HG03103 (cell line): ENCODE measurements at regions not wholly inside any gene's neighbourhood (a gene's known extent, or its start where the extent isn't known, plus 50 kb on each side); places are given as distances from the start of the nearest gene placed in this dataset.
"Not testable (repeated sequence)": the region's sequence is repeated elsewhere in the genome, so short reads cannot be mapped to it uniquely, and the experiment has no call there.

Experiments
- ATAC-seq: cut with Tn5 transposase; IDR thresholded peaks from one replicate; pipeline ENCODE4 v1.9.1; 2021; ENCODE audit warnings: low read depth; ENCODE audit not compliant: unreplicated experiment

DNA sequence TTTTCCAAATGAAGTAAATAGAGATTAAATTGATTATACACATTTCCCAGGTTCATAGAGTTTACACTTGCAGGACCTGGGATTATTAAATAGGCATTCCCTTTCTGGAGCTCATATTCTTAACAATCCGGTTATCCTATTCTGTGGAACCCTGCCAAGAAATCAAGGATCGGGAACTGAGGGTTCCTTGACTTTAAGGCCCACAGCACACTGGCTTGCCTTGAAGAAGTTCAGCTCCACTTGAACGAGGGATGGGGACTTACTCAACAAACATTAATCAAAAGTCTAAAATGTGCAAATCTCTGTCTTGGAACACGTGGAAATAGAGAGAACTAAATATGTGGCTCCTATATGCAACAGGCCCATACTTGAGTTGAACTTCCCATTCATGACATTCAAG lies 142.3 kb upstream of the RGPD4 start:
- no peak for ATAC-seq

DNA sequence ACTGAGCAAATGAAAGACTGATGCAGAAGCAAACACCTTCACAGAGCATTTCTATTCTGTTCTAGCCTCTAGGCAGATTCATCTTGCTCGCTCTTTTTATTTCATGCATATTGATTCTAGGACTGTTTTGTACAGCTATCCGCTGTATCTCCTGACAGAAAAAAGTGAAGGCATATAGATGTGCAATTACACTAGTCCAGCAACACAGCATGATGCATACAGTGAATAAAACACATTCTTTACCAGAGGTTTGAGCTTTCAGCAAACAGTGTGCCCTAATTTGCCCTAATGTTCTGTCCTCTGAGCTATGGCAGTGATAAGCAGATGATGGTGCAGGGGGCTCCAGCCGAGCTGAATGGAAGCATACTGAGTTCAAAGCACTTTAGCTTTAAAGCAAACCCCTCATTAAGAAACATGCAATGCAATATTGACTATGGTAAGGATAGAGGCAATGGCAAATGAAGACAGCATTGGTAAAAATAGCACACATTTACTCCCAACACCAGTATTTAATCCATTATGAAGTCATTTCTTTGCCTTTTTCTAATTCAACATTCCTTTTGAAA lies 141.2 kb upstream of the RGPD4 start:
- no peak for ATAC-seq

DNA sequence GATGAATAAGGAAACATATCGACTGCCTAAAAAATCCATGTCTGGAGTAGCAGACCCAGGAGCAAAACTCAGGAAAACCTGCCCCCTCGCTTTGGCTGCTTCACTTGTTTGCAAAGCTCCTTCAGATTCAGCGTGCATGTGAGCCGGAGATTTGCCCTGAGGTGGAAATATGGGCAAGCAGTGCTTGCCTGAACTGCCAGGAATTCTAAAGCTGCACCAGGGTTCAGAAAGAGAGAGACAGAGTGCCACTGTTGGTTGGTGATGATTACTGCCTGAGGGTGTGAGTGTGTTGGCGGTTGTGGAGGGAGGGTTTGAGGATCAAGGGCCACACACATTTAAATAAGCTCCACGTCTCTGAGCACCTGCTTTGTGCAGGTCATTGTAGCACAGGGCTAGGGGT lies 139.6 kb upstream of the RGPD4 start:
- no peak for ATAC-seq

DNA sequence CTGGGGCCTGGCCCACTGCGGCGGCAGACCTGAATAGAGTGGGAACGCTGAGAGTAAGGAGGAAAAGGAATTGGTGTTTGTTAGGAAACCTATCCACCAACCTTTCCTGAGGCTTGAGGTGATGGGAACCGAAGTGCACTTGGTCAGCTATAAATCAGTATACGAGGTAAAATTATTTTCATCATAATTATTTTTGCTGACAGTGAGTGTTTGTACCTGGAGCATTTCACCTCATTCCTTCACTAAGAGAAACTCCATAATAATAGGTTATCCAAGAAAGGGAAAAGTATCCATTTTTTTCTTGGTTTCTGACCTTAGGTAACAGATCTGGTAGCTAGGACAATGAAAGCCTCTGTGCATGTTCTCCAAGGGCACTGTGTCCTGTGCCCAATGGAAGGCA lies 138.6 kb upstream of the RGPD4 start:
- ATAC-seq: no peak

DNA sequence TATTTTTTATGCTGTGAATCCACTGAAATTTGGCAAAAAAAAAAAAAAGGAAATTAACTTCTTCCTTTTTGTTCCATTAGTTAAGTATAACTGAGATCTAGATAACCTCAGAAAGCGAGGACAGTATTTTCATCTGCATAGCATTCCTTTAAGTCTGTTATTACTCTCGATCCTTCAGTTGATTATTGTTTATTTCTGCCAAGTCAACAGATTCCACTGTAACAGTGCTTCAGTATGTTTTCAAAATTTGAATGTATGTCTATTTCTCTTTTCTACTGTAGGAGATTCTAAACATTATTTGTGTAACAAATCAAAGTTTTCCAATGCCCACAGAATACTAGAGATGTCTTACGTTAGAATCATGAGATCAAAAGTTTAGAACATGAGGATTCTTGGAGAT lies 133.1 kb upstream of the RGPD4 start:
- no peak for ATAC-seq

DNA sequence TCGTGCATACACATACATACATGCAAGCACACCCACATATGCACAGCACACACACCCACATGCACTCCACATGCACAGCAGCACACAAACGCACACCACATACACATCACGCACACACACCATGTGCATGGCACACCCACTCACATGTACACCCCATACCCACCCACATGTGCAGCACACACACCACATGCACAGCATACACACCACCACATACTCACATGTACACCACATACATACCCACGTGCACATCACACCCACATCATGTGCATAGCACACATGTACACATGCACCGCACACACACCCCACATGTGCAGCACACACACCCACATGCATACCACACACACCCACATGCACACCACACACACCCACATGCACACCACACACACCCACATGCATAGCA lies 132.0 kb upstream of the RGPD4 start:
- ATAC-seq: no peak

GRCh38 chr2:107697385-107697784 lies 129.3 kb upstream of the RGPD4 start:
- ATAC-seq: no peak

- no peak for ATAC-seq
These were observed 127.8 kb upstream of the RGPD4 start for GRCh38 chr2:107698861-107699260.

- no peak for ATAC-seq
These were observed 126.6 kb upstream of the RGPD4 start for GRCh38 chr2:107700073-107700472.

DNA sequence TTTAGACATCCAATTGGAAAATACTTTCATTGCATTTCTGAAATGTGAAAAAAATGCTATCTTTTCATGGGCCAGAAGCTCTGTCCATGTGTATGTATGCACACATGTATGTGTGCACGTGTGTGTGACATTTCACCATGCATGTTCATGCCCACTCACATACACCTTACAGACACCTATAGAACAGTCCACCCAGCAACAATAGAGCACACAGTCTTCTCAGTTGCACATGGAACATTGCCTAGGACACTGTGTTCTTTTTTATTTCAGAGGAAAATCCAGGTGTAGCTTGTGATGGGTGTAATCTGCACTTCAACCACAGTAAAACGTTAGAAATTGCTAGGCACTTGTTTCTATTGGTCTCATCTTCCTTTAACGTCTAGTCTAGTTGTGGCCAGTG lies 114.8 kb upstream of the RGPD4 start:
- ATAC-seq: no peak

- no peak for ATAC-seq
These were observed 113.8 kb upstream of the RGPD4 start for GRCh38 chr2:107712857-107713256.

GRCh38 chr2:107717661-107718060 lies 109.0 kb upstream of the RGPD4 start:
- ATAC-seq: no peak

GRCh38 chr2:107719141-107719540 lies 107.6 kb upstream of the RGPD4 start:
- no peak for ATAC-seq

GRCh38 chr2:107719836-107720235 lies 106.9 kb upstream of the RGPD4 start:
- no peak for ATAC-seq

GRCh38 chr2:107721178-107721577 lies 105.5 kb upstream of the RGPD4 start:
- ATAC-seq: no peak

- ATAC-seq: no peak
These were observed 105.1 kb upstream of the RGPD4 start for GRCh38 chr2:107721586-107721985.

DNA sequence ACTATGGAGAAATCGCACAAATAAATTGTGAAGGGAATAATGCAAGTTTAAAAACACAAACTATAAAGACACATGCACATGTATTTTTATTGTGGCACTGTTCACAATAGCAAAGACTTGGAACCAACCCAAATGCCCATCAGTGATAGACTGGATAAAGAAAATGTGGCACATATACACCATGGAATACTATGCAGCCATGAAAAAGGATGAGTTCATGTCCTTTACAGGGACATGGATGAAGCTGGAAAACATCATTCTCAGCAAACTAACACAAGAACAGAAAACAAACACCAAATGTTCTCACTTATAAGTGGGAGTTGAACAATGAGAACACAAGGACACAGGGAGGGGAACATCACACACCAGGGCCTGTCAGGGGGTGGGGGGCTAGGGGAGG lies 100.9 kb upstream of the RGPD4 start:
- ATAC-seq: not testable (repeated sequence)

- ATAC-seq: no peak
These were observed 99.4 kb upstream of the RGPD4 start for GRCh38 chr2:107727318-107727717.

- ATAC-seq: no peak
These were observed 98.1 kb upstream of the RGPD4 start for GRCh38 chr2:107728586-107728985.

DNA sequence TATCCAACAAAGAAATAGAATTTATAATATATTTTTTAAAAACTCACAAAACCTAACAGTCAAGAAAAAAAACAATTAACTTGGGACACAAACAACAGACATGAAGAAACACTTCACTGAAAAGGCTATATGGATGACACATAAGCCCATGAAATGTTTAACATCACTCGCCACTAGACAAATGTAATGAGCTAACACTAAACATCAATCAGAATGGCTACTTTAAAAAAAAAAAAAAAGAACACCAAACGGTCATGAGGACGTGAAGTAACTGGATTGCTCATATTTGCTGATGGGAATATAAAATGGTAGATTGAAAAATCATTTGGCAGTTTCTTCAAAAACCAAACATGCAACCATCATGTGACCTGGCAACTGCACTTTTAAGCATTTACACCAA lies 97.3 kb upstream of the RGPD4 start:
- ATAC-seq: no peak

DNA sequence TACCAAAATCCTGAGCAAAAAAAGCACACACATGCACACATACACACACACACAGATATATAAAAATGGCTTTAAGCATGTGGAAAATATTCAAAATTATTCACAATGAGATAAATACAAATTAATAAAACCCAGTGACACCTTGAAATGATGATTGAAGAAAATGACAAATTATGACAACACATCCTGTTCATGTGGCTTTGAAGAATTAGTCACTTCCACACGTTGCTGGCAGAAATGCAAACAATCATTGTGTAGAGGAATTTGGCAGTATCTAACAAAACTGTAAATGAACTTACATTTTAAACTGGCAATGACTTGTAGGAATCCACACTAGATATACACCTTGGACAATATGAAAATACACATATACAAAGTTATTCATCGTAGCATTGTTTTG lies 95.8 kb upstream of the RGPD4 start:
- no peak for ATAC-seq

GRCh38 chr2:107731435-107731834 lies 95.3 kb upstream of the RGPD4 start:
- no peak for ATAC-seq

- ATAC-seq: no peak
These were observed 91.5 kb upstream of the RGPD4 start for GRCh38 chr2:107735201-107735600.
